ENCODE measurements at regions not wholly inside any gene's neighbourhood (a gene's known extent, or its start where the extent isn't known, plus 50 kb on each side); places are given as distances from the start of the nearest gene placed in this dataset.

DNA sequence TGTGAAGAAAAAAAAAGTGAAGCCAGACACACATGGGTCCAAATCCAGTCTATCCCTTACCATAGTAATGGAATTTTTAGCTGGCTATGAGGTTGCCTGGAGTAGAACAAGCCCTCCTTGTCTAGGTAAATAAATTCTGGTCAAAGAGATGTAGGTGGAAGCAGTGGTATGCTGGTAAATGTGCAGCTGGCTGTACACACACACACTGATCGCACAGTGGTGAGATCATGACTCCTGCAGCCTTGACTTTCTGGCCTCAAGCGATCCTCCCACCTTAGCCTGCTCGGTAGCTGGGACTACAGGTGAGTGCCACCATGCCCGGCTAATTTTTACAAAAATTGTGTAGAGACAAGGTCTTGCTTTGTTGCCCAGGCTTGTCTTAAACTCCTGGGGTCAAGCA lies 90.5 kb upstream of the FBXO11 start:
- TF ChIP-seq, protein P1, sequence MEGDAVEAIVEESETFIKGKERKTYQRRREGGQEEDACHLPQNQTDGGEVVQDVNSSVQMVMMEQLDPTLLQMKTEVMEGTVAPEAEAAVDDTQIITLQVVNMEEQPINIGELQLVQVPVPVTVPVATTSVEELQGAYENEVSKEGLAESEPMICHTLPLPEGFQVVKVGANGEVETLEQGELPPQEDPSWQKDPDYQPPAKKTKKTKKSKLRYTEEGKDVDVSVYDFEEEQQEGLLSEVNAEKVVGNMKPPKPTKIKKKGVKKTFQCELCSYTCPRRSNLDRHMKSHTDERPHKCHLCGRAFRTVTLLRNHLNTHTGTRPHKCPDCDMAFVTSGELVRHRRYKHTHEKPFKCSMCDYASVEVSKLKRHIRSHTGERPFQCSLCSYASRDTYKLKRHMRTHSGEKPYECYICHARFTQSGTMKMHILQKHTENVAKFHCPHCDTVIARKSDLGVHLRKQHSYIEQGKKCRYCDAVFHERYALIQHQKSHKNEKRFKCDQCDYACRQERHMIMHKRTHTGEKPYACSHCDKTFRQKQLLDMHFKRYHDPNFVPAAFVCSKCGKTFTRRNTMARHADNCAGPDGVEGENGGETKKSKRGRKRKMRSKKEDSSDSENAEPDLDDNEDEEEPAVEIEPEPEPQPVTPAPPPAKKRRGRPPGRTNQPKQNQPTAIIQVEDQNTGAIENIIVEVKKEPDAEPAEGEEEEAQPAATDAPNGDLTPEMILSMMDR (IDR thresholded peaks at IDR 0.05; ENCODE audit: low read depth, low read length) = no peak
- DNase-seq (ENCODE audit: low read depth, low spot score) = no peak
- in situ Hi-C loops (cut with HindIII; ENCODE audit: low sequenced_read_pairs) = no loop called here
- H3K4me3 ChIP-seq (ENCODE audit: low read depth, low read length) = no peak overlapping the region

DNA sequence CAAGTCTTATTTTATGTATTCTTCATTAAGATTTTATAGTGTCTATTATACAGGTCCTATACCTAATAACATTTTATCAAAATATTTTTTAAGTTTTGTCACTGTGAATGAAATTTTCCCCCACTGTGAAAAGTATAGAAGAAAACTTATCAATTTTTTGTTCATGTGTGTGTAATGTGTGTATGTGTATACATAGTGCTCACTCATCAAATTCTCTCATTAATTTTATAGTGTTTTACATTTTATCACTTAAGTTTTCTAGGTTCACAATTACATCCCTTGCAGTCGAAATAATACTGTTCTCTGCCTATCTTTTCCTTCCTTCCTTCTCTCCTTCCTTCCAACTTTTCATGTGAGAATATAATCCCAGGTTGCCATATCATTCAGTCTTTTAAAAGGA lies 93.2 kb upstream of the FBXO11 start:
- H3K4me3 ChIP-seq (ENCODE audit: low read depth, low read length) = no peak overlapping the region
- DNase-seq (ENCODE audit: low read depth, low spot score) = no peak
- TF ChIP-seq, protein P1 (IDR thresholded peaks at IDR 0.05; ENCODE audit: low read depth, low read length) = no peak
- in situ Hi-C loops (cut with HindIII; ENCODE audit: low sequenced_read_pairs) = no loop called here

DNA sequence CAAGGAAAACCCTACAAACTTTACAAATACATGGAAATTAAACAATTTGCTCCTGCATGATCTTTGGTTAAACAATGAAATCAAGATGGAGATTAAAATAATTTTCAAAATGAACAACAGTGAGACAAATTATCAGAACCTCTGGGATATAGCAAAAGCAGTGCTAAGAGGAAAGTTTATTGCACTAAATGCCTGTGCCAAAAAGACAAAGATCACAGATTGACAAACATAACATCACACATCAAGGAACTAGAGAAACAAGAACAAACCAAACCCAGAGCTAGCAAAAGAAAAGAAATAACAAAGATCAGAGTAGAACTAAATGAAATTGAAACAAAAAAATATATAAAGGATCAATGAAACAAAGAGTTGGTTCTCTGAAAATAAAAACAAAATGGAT lies 95.2 kb upstream of the FBXO11 start:
- no peak for DNase-seq (ENCODE audit: low read depth, low spot score)
- TF ChIP-seq, protein P1 (IDR thresholded peaks at IDR 0.05; ENCODE audit: low read depth, low read length) = no peak
- no peak overlapping the region for H3K4me3 ChIP-seq (ENCODE audit: low read depth, low read length)
- in situ Hi-C loops (cut with HindIII; ENCODE audit: low sequenced_read_pairs) = no loop called here

DNA sequence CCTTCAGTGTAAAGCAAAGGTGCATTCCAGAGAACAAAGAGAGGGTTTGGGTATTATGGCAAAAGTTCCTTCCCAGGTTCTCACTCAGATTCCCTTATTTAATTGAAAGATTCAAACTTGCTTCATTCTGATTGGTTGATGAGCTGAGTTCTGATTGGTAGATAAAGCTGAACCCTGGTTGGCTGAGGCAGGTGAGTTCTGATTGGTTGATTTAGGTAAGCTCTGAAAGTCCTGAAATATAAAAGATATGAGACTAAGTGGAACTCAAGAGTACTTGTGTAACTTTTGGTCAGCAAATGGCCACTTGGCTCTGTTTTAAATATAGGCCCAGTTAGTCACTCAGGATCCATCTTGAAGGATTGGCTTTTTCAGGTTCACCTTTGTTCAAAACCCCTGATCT lies 99.8 kb upstream of the FBXO11 start:
- H3K4me3 ChIP-seq (ENCODE audit: low read depth, low read length) = no peak overlapping the region
- in situ Hi-C loops (cut with HindIII; ENCODE audit: low sequenced_read_pairs) = no loop called here
- DNase-seq (ENCODE audit: low read depth, low spot score) = no peak
- TF ChIP-seq, protein P1 (IDR thresholded peaks at IDR 0.05; ENCODE audit: low read depth, low read length) = no peak

DNA sequence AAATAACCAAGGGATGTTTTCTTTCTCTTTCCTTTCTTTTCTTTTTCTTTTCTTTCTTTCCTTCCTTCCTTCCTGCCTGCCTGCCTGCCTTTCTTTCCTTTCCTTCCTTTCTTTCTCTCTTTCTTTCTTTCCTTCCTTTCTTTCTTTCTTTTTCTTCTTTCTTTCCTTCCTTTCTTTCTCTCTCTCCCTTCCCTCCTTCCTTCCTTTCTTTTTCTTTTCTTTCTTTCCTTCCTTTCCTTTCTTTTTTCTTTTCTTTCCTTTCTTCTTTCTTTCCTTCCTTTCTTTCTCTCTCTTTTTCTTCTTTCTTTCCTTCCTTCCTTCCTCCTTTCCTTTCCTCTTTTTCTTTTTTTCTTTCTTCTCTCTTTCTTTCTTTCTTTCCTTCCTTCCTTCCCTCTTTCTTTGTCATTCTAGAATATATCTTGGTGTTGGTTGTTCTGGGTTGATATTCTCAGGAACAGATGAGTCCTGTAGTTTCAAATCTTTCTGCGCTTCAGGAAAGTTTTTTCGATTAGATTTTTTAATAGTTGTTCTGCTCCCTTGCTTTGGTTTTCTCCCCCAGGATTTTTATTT lies 101.5 kb upstream of the FBXO11 start:
- no peak for DNase-seq (ENCODE audit: low read depth, low spot score)
- no peak overlapping the region for H3K4me3 ChIP-seq (ENCODE audit: low read depth, low read length)
- in situ Hi-C loops (cut with HindIII; ENCODE audit: low sequenced_read_pairs) = no loop called here
- TF ChIP-seq, protein P1 (IDR thresholded peaks at IDR 0.05; ENCODE audit: low read depth, low read length) = no peak

DNA sequence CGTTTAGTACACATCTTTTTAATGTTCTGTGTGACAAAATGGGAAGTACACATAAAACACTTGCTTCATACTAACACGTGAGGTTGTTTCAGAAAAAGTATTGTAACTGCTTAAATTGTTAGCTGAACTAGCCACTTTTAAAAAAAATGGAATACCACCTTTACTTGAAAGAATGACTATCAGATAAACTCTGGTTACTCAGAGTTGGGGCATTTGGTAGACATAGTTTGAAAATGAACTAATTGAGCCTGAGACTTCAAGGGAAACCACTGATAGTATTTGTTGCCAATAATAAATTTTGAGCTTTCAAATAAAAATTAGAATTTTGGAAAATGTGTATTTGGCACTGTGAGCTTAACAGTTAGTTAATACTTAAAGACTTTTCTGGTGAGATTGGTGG lies 103.0 kb upstream of the FBXO11 start:
- no peak for DNase-seq (ENCODE audit: low read depth, low spot score)
- in situ Hi-C loops (cut with HindIII; ENCODE audit: low sequenced_read_pairs) = no loop called here
- TF ChIP-seq, protein P1 (IDR thresholded peaks at IDR 0.05; ENCODE audit: low read depth, low read length) = no peak
- H3K4me3 ChIP-seq (ENCODE audit: low read depth, low read length) = no peak overlapping the region

DNA sequence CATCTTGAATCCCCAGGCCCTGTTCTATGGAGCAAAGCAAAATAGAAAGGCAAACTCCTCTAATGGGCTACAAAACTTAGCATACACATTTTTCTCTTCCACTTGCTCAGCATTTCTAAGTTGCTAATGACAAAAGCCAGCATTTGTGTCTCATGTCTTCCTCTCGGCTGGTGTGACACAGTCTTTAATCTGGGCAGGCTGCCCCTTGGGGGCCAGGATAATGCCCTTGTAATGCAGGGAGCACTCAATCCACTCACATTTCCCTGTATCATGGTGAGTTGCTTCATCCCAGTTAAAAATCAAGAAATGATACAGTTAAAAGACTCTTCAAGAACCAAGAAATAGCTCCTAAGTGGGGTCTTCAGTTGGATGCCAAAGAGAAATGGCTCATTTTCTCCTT lies 109.1 kb upstream of the FBXO11 start:
- H3K4me3 ChIP-seq (ENCODE audit: low read depth, low read length) = no peak overlapping the region
- in situ Hi-C loops (cut with HindIII; ENCODE audit: low sequenced_read_pairs) = no loop called here
- TF ChIP-seq, protein P1 (IDR thresholded peaks at IDR 0.05; ENCODE audit: low read depth, low read length) = no peak
- no peak for DNase-seq (ENCODE audit: low read depth, low spot score)
